AG04450 (cell line): ENCODE measurements at regions not wholly inside any gene's neighbourhood (a gene's known extent, or its start where the extent isn't known, plus 50 kb on each side); places are given as distances from the start of the nearest gene placed in this dataset.

ENCODE experiments used
- CTCF ChIA-PET: fragments of 300-600, 350-600 bp; formaldehyde crosslinking; extraction: SDS; loops from one replicate; lab custom pipeline; 2022; ENCODE audit warnings: antibody characterized with exemption, inconsistent platforms; lab: Charles Lee
- POLR2A ChIA-PET: fragments of 350-600 bp; formaldehyde crosslinking; extraction: SDS; loops from one replicate; lab custom pipeline; 2021; ENCODE audit warnings: antibody characterized with exemption, inconsistent platforms; lab: Yijun Ruan, JAX
- DNase-seq: peaks from one replicate; pipeline ENCODE4 v3.0.0-alpha.2; 2011; ENCODE audit warnings: low read depth, low spot score
- H3K27ac ChIP-seq: one replicate; pipeline ENCODE4 v1.5.1; 2012; ENCODE audit warnings: low read depth, low read length, control low read depth
- H3K27me3 ChIP-seq: one replicate; pipeline ENCODE4 v1.6.0; 2012; ENCODE audit warnings: low read length; ENCODE audit not compliant: control insufficient read depth, insufficient read depth
- H3K4me3 ChIP-seq: 2 replicates; pipeline ENCODE4 v1.5.1; 2011; ENCODE audit warnings: mild to moderate bottlenecking, low read depth, low read length, control low read depth
- H3K9me3 ChIP-seq: 2 replicates; pipeline ENCODE4 v1.5.1; 2012; ENCODE audit warnings: low read length; ENCODE audit not compliant: control insufficient read depth, insufficient read depth
- TF ChIP-seq, protein P1 (sequence below): IDR thresholded peaks from 2 replicates; pipeline ENCODE4 v1.5.1; 2011; ENCODE audit warnings: low read depth, low read length, control low read depth, inconsistent platforms

DNA sequence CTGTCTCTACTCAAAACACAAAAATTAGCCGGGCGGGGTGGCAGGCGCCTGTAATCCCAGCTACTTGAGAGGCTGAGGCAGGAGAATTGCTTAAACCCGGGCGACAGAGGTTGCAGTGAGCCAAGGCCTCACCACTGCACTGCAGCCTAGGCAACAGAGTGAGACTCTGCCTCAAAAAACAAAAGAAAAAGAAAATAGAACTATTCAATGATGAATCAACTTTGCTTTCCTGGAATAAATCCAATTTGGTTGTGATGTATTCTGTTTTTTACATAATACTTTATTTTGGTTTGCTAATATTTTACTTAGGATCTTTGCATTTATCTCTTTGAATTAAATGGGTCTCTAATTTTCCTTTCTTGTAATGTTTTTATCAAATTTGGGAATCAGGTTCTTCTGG is 86.3 kb upstream of the MBOAT2 start:
- no peak for DNase-seq

DNA sequence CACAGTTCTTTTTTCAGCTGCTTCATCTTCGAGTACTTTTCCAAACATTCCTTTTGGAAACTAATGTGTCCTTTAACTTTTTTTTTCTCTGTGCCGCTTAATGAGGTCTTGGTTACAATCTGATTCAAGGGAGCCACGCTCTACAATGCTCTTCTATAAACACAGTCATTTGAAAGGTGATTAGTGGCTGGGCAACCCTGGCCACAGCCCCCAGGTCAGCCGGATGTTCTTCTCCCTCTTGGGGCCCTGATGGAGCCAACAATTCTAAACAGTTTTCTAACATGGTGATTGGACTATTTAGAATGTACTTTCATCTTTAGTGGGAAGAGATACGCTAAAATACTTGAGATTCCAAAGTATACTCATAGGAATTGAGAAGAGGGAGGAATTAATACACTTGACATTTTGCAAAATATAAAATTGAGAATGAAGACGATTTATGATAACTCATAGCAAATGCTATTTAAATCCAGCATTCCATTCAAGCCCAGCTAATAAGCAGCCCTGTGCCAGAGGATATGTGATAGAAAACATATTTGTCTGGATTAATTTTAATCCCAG is 83.7 kb upstream of the MBOAT2 start:
- no peak for DNase-seq
- TF ChIP-seq, protein P1, sequence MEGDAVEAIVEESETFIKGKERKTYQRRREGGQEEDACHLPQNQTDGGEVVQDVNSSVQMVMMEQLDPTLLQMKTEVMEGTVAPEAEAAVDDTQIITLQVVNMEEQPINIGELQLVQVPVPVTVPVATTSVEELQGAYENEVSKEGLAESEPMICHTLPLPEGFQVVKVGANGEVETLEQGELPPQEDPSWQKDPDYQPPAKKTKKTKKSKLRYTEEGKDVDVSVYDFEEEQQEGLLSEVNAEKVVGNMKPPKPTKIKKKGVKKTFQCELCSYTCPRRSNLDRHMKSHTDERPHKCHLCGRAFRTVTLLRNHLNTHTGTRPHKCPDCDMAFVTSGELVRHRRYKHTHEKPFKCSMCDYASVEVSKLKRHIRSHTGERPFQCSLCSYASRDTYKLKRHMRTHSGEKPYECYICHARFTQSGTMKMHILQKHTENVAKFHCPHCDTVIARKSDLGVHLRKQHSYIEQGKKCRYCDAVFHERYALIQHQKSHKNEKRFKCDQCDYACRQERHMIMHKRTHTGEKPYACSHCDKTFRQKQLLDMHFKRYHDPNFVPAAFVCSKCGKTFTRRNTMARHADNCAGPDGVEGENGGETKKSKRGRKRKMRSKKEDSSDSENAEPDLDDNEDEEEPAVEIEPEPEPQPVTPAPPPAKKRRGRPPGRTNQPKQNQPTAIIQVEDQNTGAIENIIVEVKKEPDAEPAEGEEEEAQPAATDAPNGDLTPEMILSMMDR: no peak
- no peaks in the 10 kb centered on the region for H3K9me3 ChIP-seq
- CTCF ChIA-PET: interaction anchor here (1.2 kb wide), 1 partner anchor 214 kb away, joined by 3 read pairs; no protein-coding TSS in a partner anchor
- H3K27me3 ChIP-seq: no peaks in the 10 kb centered on the region
- H3K27ac ChIP-seq: peak overlapping the region; percentile 63
- POLR2A ChIA-PET: no interaction called here
- peak overlapping the region; percentile 3; the same call in 1 of the 2 replicates for H3K4me3 ChIP-seq

More for the DNA sequence above, 86.3 kb upstream of the MBOAT2 start:
- Histone ChIP-seq H3K4me3 (no peak overlapping the region), H3K9me3 (peaks cover 7% of the 10 kb centered on the region; the same call in 1 of the 2 replicates), H3K27me3 (no peaks in the 10 kb centered on the region), H3K27ac (no peak overlapping the region)
- ChIA-PET POLR2A (no interaction called here), CTCF (interaction anchor here (0.6 kb wide), 1 partner anchor 390 kb away, joined by 3 read pairs; no protein-coding TSS in a partner anchor)
- TF ChIP-seq, protein P1: no peak

DNA sequence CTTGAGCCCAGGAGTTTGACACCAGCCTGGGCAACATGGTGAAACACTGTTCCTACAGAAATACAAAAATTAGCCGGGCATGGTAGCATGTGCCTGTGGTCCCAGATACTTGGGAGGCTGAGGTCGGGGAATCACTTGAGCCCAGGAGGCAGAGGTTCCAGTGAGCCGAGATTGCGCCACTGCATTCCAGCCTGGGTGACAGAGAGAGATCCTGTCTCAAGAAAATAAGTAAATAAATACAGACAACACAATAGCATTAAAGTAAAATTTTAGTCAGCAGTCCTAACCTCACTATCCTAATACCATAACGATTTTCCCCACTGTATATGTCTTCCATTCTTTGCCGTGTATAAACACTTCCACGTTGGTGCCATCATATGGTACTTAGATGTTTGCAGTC is 83.0 kb upstream of the MBOAT2 start:
- CTCF ChIA-PET: no interaction called here
- DNase-seq: no peak
- Histone ChIP-seq H3K4me3 (no peak overlapping the region), H3K9me3 (peaks cover 3% of the 10 kb centered on the region; the same call in 1 of the 2 replicates), H3K27me3 (no peaks in the 10 kb centered on the region), H3K27ac (no peak overlapping the region)
- TF ChIP-seq, protein P1: no peak
- POLR2A ChIA-PET: interaction anchor here (0.7 kb wide), 1 partner anchor 26 kb away, joined by 3 read pairs; no protein-coding TSS in a partner anchor

DNA sequence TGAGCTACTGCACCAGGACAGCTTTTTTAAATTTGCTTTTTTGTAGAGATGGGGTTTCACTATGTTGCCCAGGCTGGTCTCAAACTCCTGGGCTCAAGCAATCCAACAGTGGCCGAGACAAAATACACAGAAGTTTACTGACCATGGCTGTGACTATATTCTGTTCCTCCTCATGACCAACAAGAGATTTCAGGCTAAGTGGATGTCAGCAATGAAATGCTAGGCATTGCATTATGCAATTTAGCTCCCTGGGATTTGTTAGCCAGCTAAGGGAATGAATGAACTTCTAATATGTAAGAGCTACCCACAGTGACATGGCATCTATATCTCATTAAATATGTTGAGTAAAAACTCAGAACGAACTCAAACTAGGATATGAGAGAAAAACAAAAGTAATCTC is 81.9 kb upstream of the MBOAT2 start:
- Histone ChIP-seq H3K4me3 (no peak overlapping the region), H3K27me3 (no peaks in the 10 kb centered on the region), H3K27ac (no peak overlapping the region), H3K9me3 (peaks cover 5% of the 10 kb centered on the region; the same call in 1 of the 2 replicates)
- no peak for DNase-seq
- CTCF ChIA-PET: interaction anchor here (0.5 to 0.6 kb wide), 2 partner anchors 54 to 147 kb away, joined by 3 to 7 read pairs; no protein-coding TSS in a partner anchor
- TF ChIP-seq, protein P1: no peak
- POLR2A ChIA-PET: interaction anchor here (0.6 kb wide), 1 partner anchor 98 kb away, joined by 6 read pairs; no protein-coding TSS in a partner anchor

DNA sequence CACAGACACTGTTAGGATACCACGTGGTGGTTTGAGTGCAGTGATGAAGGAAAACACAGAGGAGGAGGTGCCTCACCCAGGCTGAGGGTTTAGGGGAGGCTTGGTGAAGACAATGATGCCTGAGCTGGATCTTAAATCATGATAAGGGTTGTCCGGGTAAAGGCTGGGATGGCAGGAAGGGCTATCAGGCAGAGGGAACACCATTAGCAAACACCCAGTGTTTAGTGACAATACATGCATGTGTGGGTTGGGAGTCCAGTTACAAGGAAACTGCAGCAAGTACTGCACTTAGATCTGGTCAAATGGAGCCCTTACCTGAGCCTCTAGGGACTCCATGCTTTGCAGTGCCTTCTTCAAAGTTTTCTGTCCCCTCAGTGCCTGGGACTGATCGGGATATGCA is 79.8 kb upstream of the MBOAT2 start:
- peaks cover 5% of the 10 kb centered on the region; the same call in 1 of the 2 replicates for H3K9me3 ChIP-seq
- ChIA-PET CTCF (no interaction called here), POLR2A (no interaction called here)
- no peaks in the 10 kb centered on the region for H3K27me3 ChIP-seq
- no peak overlapping the region for H3K4me3 ChIP-seq
- no peak overlapping the region for H3K27ac ChIP-seq
- DNase-seq: no peak
- TF ChIP-seq, protein P1: no peak
